ENCODE measurements at regions not wholly inside any gene's neighbourhood (a gene's known extent, or its start where the extent isn't known, plus 50 kb on each side); places are given as distances from the start of the nearest gene placed in this dataset.
A peak's percentile ranks its signal among the peaks of the same experiment; 100 is the strongest.
"Not testable (repeated sequence)": the region's sequence is repeated elsewhere in the genome, so short reads cannot be mapped to it uniquely, and the experiment has no call there.

- H3K9me3 Mint-ChIP-seq = peaks cover 1 to 14% (median 10%) of the 10 kb centered on the region in 3 donors
- peaks cover 1% of the 10 kb centered on the region for H3K36me3 Mint-ChIP-seq
- no peak overlapping the region for H3K4me3 Mint-ChIP-seq
- no peaks in the 10 kb centered on the region for H3K4me1 Mint-ChIP-seq
- peaks cover 10% of the 10 kb centered on the region for H3K27me3 Mint-ChIP-seq
- H3K27ac Mint-ChIP-seq = peak overlapping the region in 1 of 3 donors; percentile 6
Observed at GRCh38 chr11:34809191-34810106, 106.7 kb downstream of the APIP start.

- H3K36me3 Mint-ChIP-seq = no peaks in the 10 kb centered on the region
- peaks cover 10% of the 10 kb centered on the region for H3K27me3 Mint-ChIP-seq
- no peak overlapping the region for H3K4me3 Mint-ChIP-seq
- H3K27ac Mint-ChIP-seq = no peak overlapping the region
- no peaks in the 10 kb centered on the region for H3K4me1 Mint-ChIP-seq
- peaks cover 0 to 5% (median 1%) of the 10 kb centered on the region in 3 donors for H3K9me3 Mint-ChIP-seq
Observed at GRCh38 chr11:34806875-34807274, 109.3 kb downstream of the APIP start.

DNA sequence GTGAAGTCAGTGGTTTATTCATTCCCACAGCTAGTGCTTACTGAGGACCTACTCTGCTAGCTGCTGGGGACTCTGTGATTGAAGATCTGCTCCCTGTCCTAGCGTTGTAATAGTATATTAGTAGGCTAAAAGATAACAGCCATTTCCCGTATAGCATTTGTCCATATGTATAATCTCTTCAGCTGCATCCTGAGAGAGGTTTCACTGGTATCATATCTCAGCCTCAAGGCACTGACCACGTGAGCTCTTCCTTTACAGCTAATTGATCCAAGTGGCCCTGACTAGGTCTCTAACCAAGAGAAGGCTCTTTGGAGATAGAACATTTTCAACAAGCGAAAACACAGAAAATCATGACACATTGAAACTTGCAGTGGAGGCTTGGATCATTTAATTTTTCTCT, 110.2 kb downstream of the APIP start:
- Mint-ChIP-seq H3K9me3 (peaks cover 0 to 4% (median 0%) of the 10 kb centered on the region in 3 donors), H3K27me3 (peaks cover 10% of the 10 kb centered on the region), H3K4me1 (no peaks in the 10 kb centered on the region), H3K36me3 (no peaks in the 10 kb centered on the region), H3K27ac (peak overlapping the region in 1 of 3 donors; percentile 44), H3K4me3 (no peak overlapping the region)

GRCh38 chr11:34799848-34800247, 116.3 kb downstream of the APIP start:
- peaks cover 0 to 5% (median 4%) of the 10 kb centered on the region in 3 donors for H3K9me3 Mint-ChIP-seq
- no peaks in the 10 kb centered on the region for H3K36me3 Mint-ChIP-seq
- no peak overlapping the region for H3K27ac Mint-ChIP-seq
- H3K4me3 Mint-ChIP-seq = no peak overlapping the region
- H3K27me3 Mint-ChIP-seq = no peaks in the 10 kb centered on the region
- H3K4me1 Mint-ChIP-seq = no peaks in the 10 kb centered on the region

DNA sequence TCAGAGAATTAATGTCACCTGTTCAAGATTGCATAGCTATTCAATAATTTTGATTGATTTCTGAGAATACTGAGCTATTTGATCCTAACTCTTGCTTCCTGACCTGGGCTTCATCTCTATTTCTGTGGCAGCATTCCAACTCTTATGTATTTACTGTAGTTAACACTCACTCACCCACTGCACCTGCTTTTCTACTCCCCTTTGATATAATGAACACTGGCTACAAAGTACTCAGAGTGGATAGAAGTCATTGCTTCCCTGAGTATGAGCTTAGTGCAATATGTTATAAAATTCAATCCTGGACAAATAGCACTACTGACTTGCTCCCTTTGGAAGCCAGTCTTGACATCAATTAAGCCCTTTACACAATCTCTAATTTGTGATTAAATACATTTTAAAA, 117.2 kb downstream of the APIP start:
- H3K4me3 Mint-ChIP-seq = no peak overlapping the region
- H3K9me3 Mint-ChIP-seq = peaks cover 0 to 5% (median 4%) of the 10 kb centered on the region in 3 donors
- H3K36me3 Mint-ChIP-seq = no peaks in the 10 kb centered on the region
- H3K4me1 Mint-ChIP-seq = no peaks in the 10 kb centered on the region
- H3K27ac Mint-ChIP-seq = no peak overlapping the region
- H3K27me3 Mint-ChIP-seq = no peaks in the 10 kb centered on the region

- H3K27me3 Mint-ChIP-seq, H3K36me3 Mint-ChIP-seq, H3K4me3 Mint-ChIP-seq, H3K4me1 Mint-ChIP-seq, H3K9me3 Mint-ChIP-seq, H3K27ac Mint-ChIP-seq: not testable (repeated sequence)
Observed at GRCh38 chr11:34797497-34797896, 118.7 kb downstream of the APIP start.

GRCh38 chr11:34795641-34796040, 120.5 kb downstream of the APIP start:
- H3K27me3 Mint-ChIP-seq = no peaks in the 10 kb centered on the region
- peaks cover 0 to 5% (median 4%) of the 10 kb centered on the region in 3 donors for H3K9me3 Mint-ChIP-seq
- no peaks in the 10 kb centered on the region for H3K4me1 Mint-ChIP-seq
- no peak overlapping the region for H3K4me3 Mint-ChIP-seq
- no peak overlapping the region for H3K27ac Mint-ChIP-seq
- H3K36me3 Mint-ChIP-seq = peaks cover 1% of the 10 kb centered on the region

DNA sequence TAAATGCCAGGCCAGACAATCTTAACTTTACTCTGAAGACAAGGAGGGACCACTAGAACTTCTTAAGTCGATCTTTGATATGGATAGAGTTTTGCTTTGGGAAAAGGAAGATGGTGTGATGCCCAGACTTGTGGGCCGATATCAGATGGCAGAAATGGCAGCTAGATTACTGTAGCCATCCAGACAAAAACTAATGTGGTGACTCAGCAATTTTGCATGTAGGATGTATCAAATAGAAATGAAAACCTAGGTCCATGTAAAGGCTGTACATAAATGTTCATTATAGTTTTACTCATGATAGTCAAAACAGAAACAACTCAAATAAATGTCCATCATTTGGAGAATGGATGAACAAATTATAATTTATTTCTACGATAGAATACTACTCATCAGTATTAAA, 121.5 kb downstream of the APIP start:
- no peak overlapping the region for H3K27ac Mint-ChIP-seq
- H3K4me3 Mint-ChIP-seq = no peak overlapping the region
- H3K36me3 Mint-ChIP-seq = peaks cover 1% of the 10 kb centered on the region
- H3K9me3 Mint-ChIP-seq = peaks cover 3 to 9% (median 8%) of the 10 kb centered on the region in 3 donors
- no peaks in the 10 kb centered on the region for H3K27me3 Mint-ChIP-seq
- H3K4me1 Mint-ChIP-seq = no peaks in the 10 kb centered on the region

GRCh38 chr11:34793666-34794065, 122.5 kb downstream of the APIP start:
- H3K27ac Mint-ChIP-seq = no peak overlapping the region
- no peak overlapping the region for H3K4me3 Mint-ChIP-seq
- H3K27me3 Mint-ChIP-seq = no peaks in the 10 kb centered on the region
- peaks cover 3 to 9% (median 8%) of the 10 kb centered on the region in 3 donors for H3K9me3 Mint-ChIP-seq
- no peaks in the 10 kb centered on the region for H3K4me1 Mint-ChIP-seq
- H3K36me3 Mint-ChIP-seq = peaks cover 4% of the 10 kb centered on the region

DNA sequence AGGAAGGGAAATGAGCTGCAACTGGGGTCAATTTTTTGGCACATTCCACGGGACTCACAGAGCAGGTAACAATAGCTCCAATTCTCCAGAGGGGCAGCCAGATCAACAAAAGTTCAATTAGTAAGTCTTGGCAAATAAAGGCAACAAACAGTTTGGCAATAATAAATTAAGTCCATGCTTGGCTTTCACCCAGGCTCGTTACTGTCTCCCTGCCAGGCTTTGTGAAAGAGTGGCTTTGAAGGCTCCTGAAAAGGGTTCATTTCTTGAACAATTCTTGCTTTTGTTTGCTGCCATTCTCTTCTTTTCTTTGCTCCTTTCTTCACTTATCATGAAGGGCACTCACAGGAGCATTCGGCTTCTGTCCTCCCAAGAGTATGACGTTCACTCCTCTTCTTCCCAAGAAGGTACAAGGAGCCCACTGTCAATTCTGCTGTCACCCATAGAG, 123.3 kb downstream of the APIP start:
- H3K4me3 Mint-ChIP-seq = peak overlapping the region in 1 of 4 donors; percentile 1
- peaks cover 3 to 6% (median 5%) of the 10 kb centered on the region in 3 donors for H3K9me3 Mint-ChIP-seq
- H3K4me1 Mint-ChIP-seq = no peaks in the 10 kb centered on the region
- H3K36me3 Mint-ChIP-seq = peaks cover 4% of the 10 kb centered on the region
- H3K27ac Mint-ChIP-seq = no peak overlapping the region
- no peaks in the 10 kb centered on the region for H3K27me3 Mint-ChIP-seq

DNA sequence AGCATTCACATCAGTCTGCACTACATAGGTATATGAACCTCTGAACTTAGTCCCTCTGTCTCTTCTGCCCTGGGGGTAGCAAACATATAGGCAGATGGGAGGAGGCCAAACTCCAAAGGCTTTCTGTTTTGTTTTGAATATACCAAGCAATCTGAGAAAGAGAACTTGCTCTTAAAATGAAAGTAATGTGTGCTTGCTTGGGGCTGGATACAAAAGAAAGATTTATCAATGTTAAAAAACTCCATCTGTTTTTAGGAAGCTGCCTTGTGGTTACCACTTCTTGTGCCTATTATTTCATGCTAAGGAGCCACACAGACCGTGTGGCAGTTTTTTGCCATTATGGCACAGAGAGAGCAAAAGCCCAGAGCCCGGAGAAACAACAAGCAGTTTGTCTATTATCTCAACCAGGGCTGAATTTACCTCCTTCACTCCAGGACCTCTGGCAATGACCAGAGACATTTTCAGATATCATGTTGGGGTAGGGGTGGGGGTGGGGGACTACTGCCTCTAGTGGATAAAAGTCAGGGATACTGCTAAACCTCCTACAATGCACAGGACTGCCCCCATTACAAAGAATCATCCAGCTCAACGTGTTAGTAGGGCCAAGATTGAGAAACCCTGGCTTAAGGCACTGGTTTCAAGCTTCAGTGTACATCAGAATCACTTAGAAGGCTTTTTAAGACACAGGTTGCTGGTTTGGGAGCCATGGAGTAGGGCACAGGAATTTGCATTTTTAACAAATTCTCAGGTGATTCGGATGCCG, 124.2 kb downstream of the APIP start:
- Mint-ChIP-seq H3K4me3 (no peak overlapping the region), H3K4me1 (no peaks in the 10 kb centered on the region), H3K9me3 (peaks cover 3 to 5% (median 4%) of the 10 kb centered on the region in 3 donors), H3K27ac (no peak overlapping the region), H3K36me3 (peaks cover 4% of the 10 kb centered on the region), H3K27me3 (no peaks in the 10 kb centered on the region)

- no peak overlapping the region for H3K4me3 Mint-ChIP-seq
- no peaks in the 10 kb centered on the region for H3K4me1 Mint-ChIP-seq
- no peak overlapping the region for H3K27ac Mint-ChIP-seq
- H3K36me3 Mint-ChIP-seq = peaks cover 4% of the 10 kb centered on the region
- H3K27me3 Mint-ChIP-seq = no peaks in the 10 kb centered on the region
- peaks cover 3 to 5% (median 4%) of the 10 kb centered on the region in 3 donors for H3K9me3 Mint-ChIP-seq
Observed at GRCh38 chr11:34790620-34791019, 125.6 kb downstream of the APIP start.

DNA sequence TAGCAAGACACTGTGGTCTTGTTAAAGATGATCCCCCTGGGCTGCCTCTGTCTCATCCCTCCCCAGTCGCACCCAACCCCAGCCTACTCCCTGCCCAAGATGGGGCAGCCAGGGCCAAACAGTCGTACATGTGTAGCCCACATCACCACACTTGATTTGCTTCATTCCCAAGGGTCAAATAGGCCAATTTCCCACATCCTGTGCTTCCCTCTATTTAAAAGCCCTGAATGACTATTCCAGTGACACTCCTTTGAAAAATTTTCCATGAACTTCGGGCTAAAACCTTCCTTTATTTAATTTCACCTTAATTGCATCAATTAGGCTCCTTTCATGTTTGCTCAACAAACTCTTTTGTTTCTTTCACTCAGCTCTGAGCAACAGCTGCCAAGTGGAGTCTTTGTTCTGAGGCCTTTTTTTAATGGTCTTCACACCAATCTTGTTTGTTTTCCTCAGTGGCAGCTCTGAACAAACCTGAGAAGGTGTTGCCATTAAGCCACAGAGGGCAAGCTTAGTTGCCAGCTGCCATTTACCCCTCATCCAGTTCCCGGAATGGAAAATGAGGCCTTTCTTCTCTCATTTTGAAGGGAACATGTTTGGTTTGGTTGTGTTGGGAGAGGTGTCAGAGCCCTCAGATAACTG, 126.9 kb downstream of the APIP start:
- H3K27me3 Mint-ChIP-seq = peaks cover 1% of the 10 kb centered on the region
- H3K27ac Mint-ChIP-seq = no peak overlapping the region
- H3K4me3 Mint-ChIP-seq = no peak overlapping the region
- H3K4me1 Mint-ChIP-seq = no peaks in the 10 kb centered on the region
- peaks cover 3 to 5% (median 4%) of the 10 kb centered on the region in 3 donors for H3K9me3 Mint-ChIP-seq
- H3K36me3 Mint-ChIP-seq = peaks cover 4% of the 10 kb centered on the region

DNA sequence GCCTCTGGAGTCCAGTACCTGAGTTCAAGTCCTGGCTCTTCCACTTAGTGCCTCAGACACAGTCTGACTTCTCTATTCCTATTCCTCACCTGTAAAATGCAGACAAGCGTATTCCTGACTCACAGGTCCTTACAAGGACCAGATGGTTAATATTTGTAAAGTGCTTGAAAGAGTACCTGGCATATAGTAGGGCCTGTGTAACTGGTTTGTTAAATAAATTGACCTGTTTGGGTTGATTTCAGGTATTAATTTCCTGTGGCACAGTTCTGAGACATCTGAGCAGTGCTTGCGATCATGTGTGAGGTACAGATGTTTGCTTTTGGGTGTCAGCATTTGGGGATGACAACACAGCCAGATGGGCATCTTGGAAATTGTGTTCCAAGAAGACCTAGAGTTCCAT, 127.5 kb downstream of the APIP start:
- Mint-ChIP-seq H3K27ac (no peak overlapping the region), H3K4me1 (no peaks in the 10 kb centered on the region), H3K4me3 (no peak overlapping the region), H3K27me3 (peaks cover 6% of the 10 kb centered on the region), H3K36me3 (peaks cover 4% of the 10 kb centered on the region), H3K9me3 (peaks cover 3 to 5% (median 4%) of the 10 kb centered on the region in 3 donors)

GRCh38 chr11:34787895-34788294, 128.3 kb downstream of the APIP start:
- Mint-ChIP-seq H3K36me3 (peaks cover 4% of the 10 kb centered on the region), H3K27ac (no peak overlapping the region), H3K4me1 (no peaks in the 10 kb centered on the region), H3K27me3 (peaks cover 6% of the 10 kb centered on the region), H3K9me3 (peaks cover 3 to 5% (median 4%) of the 10 kb centered on the region in 3 donors), H3K4me3 (no peak overlapping the region)

All from IgD-negative memory B cell (primary cell).